ENCODE measurements at regions not wholly inside any gene's neighbourhood (a gene's known extent, or its start where the extent isn't known, plus 50 kb on each side); places are given as distances from the start of the nearest gene placed in this dataset.

GRCh38 chr6:71197780-71198179, 90.8 kb upstream of the OGFRL1 start:
- Histone ChIP-seq H3K36me3 (ENCODE audit: control insufficient read depth, insufficient read depth, low read length) (no peaks in the 10 kb centered on the region), H3K4me3 (ENCODE audit: low read depth, low read length) (no peak overlapping the region), H3K27me3 (ENCODE audit: control insufficient read depth, insufficient read depth, low read length) (no peaks in the 10 kb centered on the region)
- POLR2A ChIA-PET: no interaction called here
- TF ChIP-seq CTCF (IDR thresholded peaks at IDR 0.05; ENCODE audit: insufficient read depth, low read depth, low read length): no peak
- DNase-seq (ENCODE audit: low read depth): no peak
- CTCF ChIA-PET: no interaction called here

- DNase-seq (ENCODE audit: low read depth): no peak
- Histone ChIP-seq H3K4me3 (ENCODE audit: low read depth, low read length) (no peak overlapping the region), H3K27me3 (ENCODE audit: control insufficient read depth, insufficient read depth, low read length) (no peaks in the 10 kb centered on the region), H3K36me3 (ENCODE audit: control insufficient read depth, insufficient read depth, low read length) (no peaks in the 10 kb centered on the region)
- no peak for TF ChIP-seq CTCF (IDR thresholded peaks at IDR 0.05; ENCODE audit: insufficient read depth, low read depth, low read length)
- POLR2A ChIA-PET: no interaction called here
- CTCF ChIA-PET: interaction anchor here (1.1 kb wide), 1 partner anchor 12 kb away, joined by 4 read pairs; no protein-coding TSS in a partner anchor
Measured at GRCh38 chr6:71198908-71199307, 89.7 kb upstream of the OGFRL1 start.

GRCh38 chr6:71199736-71200135, 88.9 kb upstream of the OGFRL1 start:
- no peak overlapping the region for H3K4me3 ChIP-seq (ENCODE audit: low read depth, low read length)
- no peaks in the 10 kb centered on the region for H3K36me3 ChIP-seq (ENCODE audit: control insufficient read depth, insufficient read depth, low read length)
- H3K27me3 ChIP-seq (ENCODE audit: control insufficient read depth, insufficient read depth, low read length): no peaks in the 10 kb centered on the region
- ChIA-PET POLR2A (no interaction called here), CTCF (no interaction called here)
- DNase-seq (ENCODE audit: low read depth): no peak
- TF ChIP-seq CTCF (IDR thresholded peaks at IDR 0.05; ENCODE audit: insufficient read depth, low read depth, low read length): no peak

- ChIA-PET POLR2A (no interaction called here), CTCF (no interaction called here)
- TF ChIP-seq CTCF (IDR thresholded peaks at IDR 0.05; ENCODE audit: insufficient read depth, low read depth, low read length): no peak
- DNase-seq (ENCODE audit: low read depth): no peak
- H3K4me3 ChIP-seq (ENCODE audit: low read depth, low read length): no peak overlapping the region
- H3K36me3 ChIP-seq (ENCODE audit: control insufficient read depth, insufficient read depth, low read length): no peaks in the 10 kb centered on the region
- no peaks in the 10 kb centered on the region for H3K27me3 ChIP-seq (ENCODE audit: control insufficient read depth, insufficient read depth, low read length)
Measured at GRCh38 chr6:71203206-71203605, 85.4 kb upstream of the OGFRL1 start.

- no peak for DNase-seq (ENCODE audit: low read depth)
- Histone ChIP-seq H3K27me3 (ENCODE audit: control insufficient read depth, insufficient read depth, low read length) (no peaks in the 10 kb centered on the region), H3K36me3 (ENCODE audit: control insufficient read depth, insufficient read depth, low read length) (no peaks in the 10 kb centered on the region), H3K4me3 (ENCODE audit: low read depth, low read length) (no peak overlapping the region)
- no peak for TF ChIP-seq CTCF (IDR thresholded peaks at IDR 0.05; ENCODE audit: insufficient read depth, low read depth, low read length)
- ChIA-PET POLR2A (no interaction called here), CTCF (no interaction called here)
Measured at GRCh38 chr6:71204741-71205140, 83.9 kb upstream of the OGFRL1 start.
